H9 (cell line): ENCODE measurements at regions not wholly inside any gene's neighbourhood (a gene's known extent, or its start where the extent isn't known, plus 50 kb on each side); places are given as distances from the start of the nearest gene placed in this dataset.

Experiments used
- DNase-seq: peaks from one replicate; pipeline ENCODE4 v3.0.0-alpha.2; 2017
- H2AFZ ChIP-seq: one replicate; pipeline ENCODE4 v1.6.1; 2013; ENCODE audit warnings: mild to moderate bottlenecking, low read length, control low read depth, moderate library complexity
- H2AK5ac ChIP-seq: 2 replicates; pipeline ENCODE4 v1.6.1; 2013; ENCODE audit warnings: low read length, control low read depth, mixed read lengths; ENCODE audit not compliant: insufficient read length
- H2BK120ac ChIP-seq: one replicate; pipeline ENCODE4 v1.6.1; 2013; ENCODE audit warnings: low read depth, mild to moderate bottlenecking, low read length, control low read depth, inconsistent platforms; ENCODE audit not compliant: poor library complexity, severe bottlenecking
- H2BK12ac ChIP-seq: 2 replicates; pipeline ENCODE4 v1.6.1; 2013; ENCODE audit warnings: low read length, control low read depth, mixed read lengths, low read depth; ENCODE audit not compliant: insufficient read length
- H2BK15ac ChIP-seq: 2 replicates; pipeline ENCODE4 v1.6.1; 2013; ENCODE audit warnings: low read depth, low read length, control low read depth
- H2BK20ac ChIP-seq: one replicate; pipeline ENCODE4 v1.6.1; 2013; ENCODE audit warnings: low read depth, mild to moderate bottlenecking, low read length, control low read depth, inconsistent platforms; ENCODE audit not compliant: poor library complexity, severe bottlenecking
- H2BK5ac ChIP-seq: 2 replicates; pipeline ENCODE4 v1.6.1; 2013; ENCODE audit warnings: low read length, control low read depth, mixed read lengths; ENCODE audit not compliant: insufficient read length
- H3K14ac ChIP-seq: 2 replicates; pipeline ENCODE4 v1.6.1; 2013; ENCODE audit warnings: low read length, control low read depth; ENCODE audit not compliant: insufficient read depth
- H3K18ac ChIP-seq: 2 replicates; pipeline ENCODE4 v1.6.1; 2013; ENCODE audit warnings: low read depth, mild to moderate bottlenecking, mixed read lengths, low read length, control low read depth; ENCODE audit not compliant: insufficient read length
- H3K23ac ChIP-seq: 2 replicates; pipeline ENCODE4 v1.6.1; 2013; ENCODE audit warnings: low read length, control low read depth, mixed read lengths, low read depth; ENCODE audit not compliant: insufficient read length
- H3K23me2 ChIP-seq: 2 replicates; pipeline ENCODE4 v1.6.1; 2013; ENCODE audit warnings: low read depth, mild to moderate bottlenecking, mixed read lengths, low read length, control low read depth; ENCODE audit not compliant: insufficient read length, poor library complexity, severe bottlenecking
- H3K27ac ChIP-seq: 2 replicates; pipeline ENCODE4 v1.5.1; 2013; ENCODE audit warnings: low read length, control low read depth, mixed read lengths, low read depth; ENCODE audit not compliant: insufficient read length
- H3K27me3 ChIP-seq: 2 replicates; pipeline ENCODE4 v1.6.1; 2013; ENCODE audit warnings: low read length, control low read depth, inconsistent platforms; ENCODE audit not compliant: insufficient read depth
- H3K4ac ChIP-seq: 2 replicates; pipeline ENCODE4 v1.6.1; 2013; ENCODE audit warnings: low read depth, mild to moderate bottlenecking, control low read depth, inconsistent platforms, low read length, moderate library complexity
- H3K4me1 ChIP-seq: 2 replicates; pipeline ENCODE4 v1.6.1; 2013; ENCODE audit warnings: low read length, control low read depth, inconsistent platforms; ENCODE audit not compliant: insufficient read depth
- H3K4me2 ChIP-seq: 2 replicates; pipeline ENCODE4 v1.6.1; 2013; ENCODE audit warnings: low read length, control low read depth, mixed read lengths; ENCODE audit not compliant: insufficient read length, insufficient read depth
- H3K56ac ChIP-seq: 2 replicates; pipeline ENCODE4 v1.6.1; 2013; ENCODE audit warnings: low read depth, mild to moderate bottlenecking, mixed read lengths, low read length, control low read depth; ENCODE audit not compliant: insufficient read length
- H3K79me1 ChIP-seq: 2 replicates; pipeline ENCODE4 v1.6.1; 2013; ENCODE audit warnings: low read depth, mild to moderate bottlenecking, moderate library complexity, low read length, control low read depth, inconsistent platforms; ENCODE audit not compliant: insufficient read depth, poor library complexity, severe bottlenecking
- H3K79me2 ChIP-seq: 2 replicates; pipeline ENCODE4 v1.6.1; 2013; ENCODE audit warnings: low read length, control low read depth, inconsistent platforms; ENCODE audit not compliant: insufficient read depth
- H3K9ac ChIP-seq: 2 replicates; pipeline ENCODE4 v1.6.1; 2013; ENCODE audit warnings: low read length, control low read depth, mixed read lengths; ENCODE audit not compliant: insufficient read length; ENCODE audit errors: extremely low read depth
- H3K9me3 ChIP-seq: one replicate; pipeline ENCODE4 v1.6.1; 2013; ENCODE audit warnings: low read depth, low read length, inconsistent platforms; ENCODE audit not compliant: control insufficient read depth
- H3T11ph ChIP-seq: one replicate; pipeline ENCODE4 v1.6.1; 2013; ENCODE audit warnings: mild to moderate bottlenecking, low read length, control low read depth, inconsistent platforms
- H4K20me1 ChIP-seq: one replicate; pipeline ENCODE4 v1.6.1; 2013; ENCODE audit not compliant: control insufficient read depth, insufficient read length, insufficient read depth
- H4K5ac ChIP-seq: 2 replicates; pipeline ENCODE4 v1.6.1; 2013; ENCODE audit warnings: low read depth, mild to moderate bottlenecking, mixed read lengths, low read length, control low read depth; ENCODE audit not compliant: insufficient read length
- H4K8ac ChIP-seq: replicated peaks from 2 replicates; pipeline ENCODE4 v1.6.1; 2013; ENCODE audit warnings: low read length, control low read depth, mixed read lengths, low read depth; ENCODE audit not compliant: insufficient read length
- H4K91ac ChIP-seq: 2 replicates; pipeline ENCODE4 v1.6.1; 2013; ENCODE audit warnings: low read depth, mild to moderate bottlenecking, moderate library complexity, mixed read lengths, low read length, control low read depth; ENCODE audit not compliant: insufficient read length
- H3K27ac Mint-ChIP-seq, 3 experiments: 2 replicates in 2 of 3; 3 replicates in 1 of 3; pipeline ENCODE4 v1.8.0; 2020 to 2021; ENCODE audit warnings: mixed read lengths in 3 of 3, mild to moderate bottlenecking in 1 of 3, moderate library complexity in 1 of 3
- H3K27me3 Mint-ChIP-seq: 2 replicates; pipeline ENCODE4 v1.8.0; 2021; ENCODE audit warnings: low read depth, mild to moderate bottlenecking, moderate library complexity, mixed read lengths
- H3K36me3 Mint-ChIP-seq, 3 experiments: 2 replicates in 2 of 3; 3 replicates in 1 of 3; pipeline ENCODE4 v1.8.0; 2020 to 2021; ENCODE audit warnings: low read depth in 3 of 3, mixed read lengths in 3 of 3; ENCODE audit not compliant: insufficient read depth in 1 of 3
- H3K4me1 Mint-ChIP-seq, 2 experiments: 2 replicates each; pipeline ENCODE4 v1.8.0; 2020; ENCODE audit warnings: mixed read lengths in 2 of 2
- H3K4me3 Mint-ChIP-seq, 2 experiments: 2 replicates in 1 of 2; 3 replicates in 1 of 2; pipeline ENCODE4 v1.8.0; 2020 to 2021; ENCODE audit warnings: mild to moderate bottlenecking in 2 of 2, mixed read lengths in 2 of 2, moderate library complexity in 1 of 2
- H3K9me3 Mint-ChIP-seq, 2 experiments: 2 replicates in 1 of 2; 3 replicates in 1 of 2; pipeline ENCODE4 v1.8.0; 2020; ENCODE audit warnings: mild to moderate bottlenecking in 2 of 2, mixed read lengths in 2 of 2, moderate library complexity in 1 of 2
- TF ChIP-seq, protein P1 (sequence below): fragments of 200-600 bp; sonication (generic); conservative IDR thresholded peaks from 3 replicates; pipeline ENCODE4 v1.8.0; 2021; ENCODE audit warnings: antibody characterized with exemption, mild to moderate bottlenecking

- no peak overlapping the region for H3K56ac ChIP-seq
- H3K27ac ChIP-seq = no peak overlapping the region
- no peak overlapping the region for H2BK12ac ChIP-seq
- no peak overlapping the region for H3K4me3 Mint-ChIP-seq
- H3T11ph ChIP-seq = no peak overlapping the region
- H2BK20ac ChIP-seq = no peak overlapping the region
- H2BK15ac ChIP-seq = no peak overlapping the region
- TF ChIP-seq, protein P1, sequence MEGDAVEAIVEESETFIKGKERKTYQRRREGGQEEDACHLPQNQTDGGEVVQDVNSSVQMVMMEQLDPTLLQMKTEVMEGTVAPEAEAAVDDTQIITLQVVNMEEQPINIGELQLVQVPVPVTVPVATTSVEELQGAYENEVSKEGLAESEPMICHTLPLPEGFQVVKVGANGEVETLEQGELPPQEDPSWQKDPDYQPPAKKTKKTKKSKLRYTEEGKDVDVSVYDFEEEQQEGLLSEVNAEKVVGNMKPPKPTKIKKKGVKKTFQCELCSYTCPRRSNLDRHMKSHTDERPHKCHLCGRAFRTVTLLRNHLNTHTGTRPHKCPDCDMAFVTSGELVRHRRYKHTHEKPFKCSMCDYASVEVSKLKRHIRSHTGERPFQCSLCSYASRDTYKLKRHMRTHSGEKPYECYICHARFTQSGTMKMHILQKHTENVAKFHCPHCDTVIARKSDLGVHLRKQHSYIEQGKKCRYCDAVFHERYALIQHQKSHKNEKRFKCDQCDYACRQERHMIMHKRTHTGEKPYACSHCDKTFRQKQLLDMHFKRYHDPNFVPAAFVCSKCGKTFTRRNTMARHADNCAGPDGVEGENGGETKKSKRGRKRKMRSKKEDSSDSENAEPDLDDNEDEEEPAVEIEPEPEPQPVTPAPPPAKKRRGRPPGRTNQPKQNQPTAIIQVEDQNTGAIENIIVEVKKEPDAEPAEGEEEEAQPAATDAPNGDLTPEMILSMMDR = no peak
- no peak overlapping the region for H2BK5ac ChIP-seq
- H3K27ac Mint-ChIP-seq = no peak overlapping the region
- no peak overlapping the region for H3K9ac ChIP-seq
- H2AFZ ChIP-seq = no peak overlapping the region
- no peaks in the 10 kb centered on the region for H3K4me1 ChIP-seq
- no peaks in the 10 kb centered on the region for H3K79me1 ChIP-seq
- H3K23ac ChIP-seq = no peak overlapping the region
- H3K4me2 ChIP-seq = no peak overlapping the region
- no peak overlapping the region for H4K91ac ChIP-seq
- no peaks in the 10 kb centered on the region for H3K27me3 ChIP-seq
- H3K9me3 ChIP-seq = no peaks in the 10 kb centered on the region
- no peak overlapping the region for H3K4ac ChIP-seq
- peaks cover 2 to 8% (median 3%) of the 10 kb centered on the region in 3 experiments; a peak in 5 of 7 replicates for H3K36me3 Mint-ChIP-seq
- no peaks in the 10 kb centered on the region for H3K27me3 Mint-ChIP-seq
- peaks cover 12 to 14% of the 10 kb centered on the region in 2 experiments for H3K4me1 Mint-ChIP-seq
- no peaks in the 10 kb centered on the region for H3K79me2 ChIP-seq
- no peak overlapping the region for H3K18ac ChIP-seq
- no peak overlapping the region for H3K14ac ChIP-seq
- H3K9me3 Mint-ChIP-seq = no peaks in the 10 kb centered on the region
- H4K8ac ChIP-seq = no peak overlapping the region
- H2AK5ac ChIP-seq = no peak overlapping the region
- H4K5ac ChIP-seq = no peak overlapping the region
- H3K23me2 ChIP-seq = no peaks in the 10 kb centered on the region
- H4K20me1 ChIP-seq = no peaks in the 10 kb centered on the region
- H2BK120ac ChIP-seq = no peak overlapping the region
- no peak for DNase-seq
Observed at GRCh38 chr2:167490455-167490854, 602.2 kb downstream of the XIRP2 start.
